UCSD-AML1 (cell line): ENCODE measurements at regions not wholly inside any gene's neighbourhood (a gene's known extent, or its start where the extent isn't known, plus 50 kb on each side); places are given as distances from the start of the nearest gene placed in this dataset.

Source experiments
- DNase-seq: peaks from one replicate; lab custom pipeline; 2025; ENCODE audit not compliant: unreplicated experiment; lab: John Stamatoyannopoulos, UW

- no peak for DNase-seq
These were observed 115.5 kb downstream of the PAPOLA start for GRCh38 chr14:96617635-96618034.

- DNase-seq = no peak
These were observed 120.7 kb downstream of the PAPOLA start for GRCh38 chr14:96622926-96623325.

- no peak for DNase-seq
These were observed 121.7 kb downstream of the PAPOLA start for GRCh38 chr14:96623676-96624484.

- DNase-seq = no peak
These were observed 122.7 kb downstream of the PAPOLA start for GRCh38 chr14:96624661-96625425.

- no peak for DNase-seq
These were observed 123.3 kb downstream of the PAPOLA start for GRCh38 chr14:96625426-96625985.

GRCh38 chr14:96626121-96626768, 124.1 kb downstream of the PAPOLA start:
- DNase-seq = no peak

- peak; percentile 21 for DNase-seq
These were observed 124.7 kb downstream of the PAPOLA start for GRCh38 chr14:96626916-96627315.

- no peak for DNase-seq
These were observed 125.2 kb downstream of the PAPOLA start for GRCh38 chr14:96627386-96627785.

GRCh38 chr14:96627811-96628775, 125.9 kb downstream of the PAPOLA start:
- DNase-seq = no peak

- DNase-seq = no peak
These were observed 126.9 kb downstream of the PAPOLA start for GRCh38 chr14:96629082-96629481.

- no peak for DNase-seq
These were observed 127.5 kb downstream of the PAPOLA start for GRCh38 chr14:96629558-96630222.

- DNase-seq = no peak
These were observed 128.1 kb downstream of the PAPOLA start for GRCh38 chr14:96630281-96630680.

GRCh38 chr14:96631030-96631429, 128.8 kb downstream of the PAPOLA start:
- DNase-seq = no peak

GRCh38 chr14:96631621-96632362, 129.6 kb downstream of the PAPOLA start:
- DNase-seq = no peak

GRCh38 chr14:96632363-96632758, 130.2 kb downstream of the PAPOLA start:
- no peak for DNase-seq

- no peak for DNase-seq
These were observed 130.9 kb downstream of the PAPOLA start for GRCh38 chr14:96633096-96633495.

GRCh38 chr14:96634481-96634880, 132.3 kb downstream of the PAPOLA start:
- no peak for DNase-seq

GRCh38 chr14:96634896-96635295, 132.7 kb downstream of the PAPOLA start:
- DNase-seq = no peak

- no peak for DNase-seq
These were observed 133.7 kb downstream of the PAPOLA start for GRCh38 chr14:96635850-96636249.
